SK-N-SH (cell line): ENCODE measurements at regions not wholly inside any gene's neighbourhood (a gene's known extent, or its start where the extent isn't known, plus 50 kb on each side); places are given as distances from the start of the nearest gene placed in this dataset.

ENCODE experiments used
- ELF1 ChIP-seq: IDR thresholded peaks from 2 replicates; pipeline ENCODE4 v1.4.0; 2012
- YY1 ChIP-seq: IDR thresholded peaks from 2 replicates; pipeline ENCODE4 v1.4.0; 2012; ENCODE audit warnings: low read depth, mild to moderate bottlenecking
- TF ChIP-seq, protein P1 (sequence below): fragments of 200-600 bp; sonication (generic); IDR thresholded peaks from 2 replicates; pipeline ENCODE4 v1.6.1; 2017; ENCODE audit warnings: antibody characterized with exemption, mild to moderate bottlenecking, moderate library complexity

DNA sequence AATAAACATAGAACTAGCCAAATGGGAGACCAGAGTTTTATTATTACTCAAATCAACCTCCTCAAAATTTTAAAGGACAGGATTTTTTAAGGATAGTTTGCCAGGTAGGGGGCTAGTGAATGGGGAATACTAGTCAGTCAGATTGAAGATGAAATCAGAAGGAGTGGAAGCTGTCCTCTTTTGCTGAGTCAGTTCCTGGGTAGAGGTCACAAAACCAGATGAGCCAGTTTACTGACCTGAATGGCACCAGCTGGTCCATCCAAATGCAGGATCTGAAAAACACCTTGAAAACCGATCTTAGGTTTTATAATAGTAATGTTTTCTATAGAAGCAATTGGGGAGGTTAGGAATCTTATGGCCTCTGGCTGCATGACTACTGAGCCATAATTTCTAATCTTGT is 558.2 kb downstream of the PKHD1 start:
- TF ChIP-seq ELF1 = no peak
- TF ChIP-seq, protein P1, sequence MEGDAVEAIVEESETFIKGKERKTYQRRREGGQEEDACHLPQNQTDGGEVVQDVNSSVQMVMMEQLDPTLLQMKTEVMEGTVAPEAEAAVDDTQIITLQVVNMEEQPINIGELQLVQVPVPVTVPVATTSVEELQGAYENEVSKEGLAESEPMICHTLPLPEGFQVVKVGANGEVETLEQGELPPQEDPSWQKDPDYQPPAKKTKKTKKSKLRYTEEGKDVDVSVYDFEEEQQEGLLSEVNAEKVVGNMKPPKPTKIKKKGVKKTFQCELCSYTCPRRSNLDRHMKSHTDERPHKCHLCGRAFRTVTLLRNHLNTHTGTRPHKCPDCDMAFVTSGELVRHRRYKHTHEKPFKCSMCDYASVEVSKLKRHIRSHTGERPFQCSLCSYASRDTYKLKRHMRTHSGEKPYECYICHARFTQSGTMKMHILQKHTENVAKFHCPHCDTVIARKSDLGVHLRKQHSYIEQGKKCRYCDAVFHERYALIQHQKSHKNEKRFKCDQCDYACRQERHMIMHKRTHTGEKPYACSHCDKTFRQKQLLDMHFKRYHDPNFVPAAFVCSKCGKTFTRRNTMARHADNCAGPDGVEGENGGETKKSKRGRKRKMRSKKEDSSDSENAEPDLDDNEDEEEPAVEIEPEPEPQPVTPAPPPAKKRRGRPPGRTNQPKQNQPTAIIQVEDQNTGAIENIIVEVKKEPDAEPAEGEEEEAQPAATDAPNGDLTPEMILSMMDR = no peak
- TF ChIP-seq YY1 = no peak
